Left ventricle myocardium superior (tissue), 1 donor: ENCODE measurements at regions not wholly inside any gene's neighbourhood (a gene's known extent, or its start where the extent isn't known, plus 50 kb on each side); places are given as distances from the start of the nearest gene placed in this dataset.

Source experiments
- ATAC-seq: fragments of 200-7000 bp; cut with Tn5 transposase; one replicate; pipeline ENCODE4 v1.9.1; 2020; ENCODE audit warnings: mild to moderate bottlenecking, moderate library complexity
- DNase-seq: peaks from one replicate; pipeline ENCODE4 v3.0.0-alpha.2; 2020
- intact Hi-C: fragments of 100-400 bp; cut with micrococcal nuclease; formaldehyde crosslinking; loops from one replicate; pipeline ENCODE4 v1.11.0; 2022
- donor health status: DM: no; HTN: yes; CAD: no; lungs with severe emphysema.

GRCh38 chr7:41275255-41275654 lies 427.6 kb downstream of the INHBA start:
- intact Hi-C loops = no loop called here
- no peak for DNase-seq
- no peak for ATAC-seq

DNA sequence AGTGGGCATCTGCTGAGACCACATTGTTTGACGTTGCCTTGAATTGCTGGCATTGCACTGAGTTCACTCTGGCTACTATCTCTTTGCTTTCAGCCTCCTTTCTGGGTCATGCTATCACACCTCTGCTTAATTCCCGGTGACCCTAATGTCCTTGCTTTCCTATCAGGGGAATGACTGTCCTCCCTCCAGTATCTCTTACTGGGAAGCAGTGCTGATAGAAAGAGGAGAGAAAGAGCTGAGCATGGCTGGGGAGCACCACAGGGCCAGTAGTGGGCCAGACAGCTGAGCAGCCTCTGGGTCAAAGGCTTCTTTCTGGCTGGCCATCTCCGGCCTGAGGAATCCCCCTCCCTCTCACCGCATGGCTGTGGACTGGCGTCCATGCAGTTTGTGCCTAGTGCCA lies 428.7 kb downstream of the INHBA start:
- DNase-seq = no peak
- intact Hi-C loops = no loop called here
- ATAC-seq = peak; percentile 71

DNA sequence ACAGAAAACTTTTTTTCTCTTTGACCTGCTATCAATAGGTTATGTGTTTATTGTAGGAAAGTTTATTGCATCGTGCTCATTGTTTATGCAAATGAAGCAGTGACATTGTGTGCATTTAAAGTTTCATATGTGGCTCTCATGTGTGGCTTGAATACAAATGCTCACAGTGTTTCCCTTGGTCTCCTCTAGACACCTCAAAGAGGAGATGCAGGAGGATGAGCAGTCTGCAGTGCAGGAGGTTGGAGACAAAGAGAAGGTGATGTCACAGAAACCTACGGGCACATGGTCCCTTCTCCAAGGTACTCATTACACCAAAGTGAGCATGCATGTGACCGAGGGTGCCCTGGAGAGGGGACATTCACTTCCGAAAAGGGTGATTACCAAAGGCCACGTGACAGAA lies 430.2 kb downstream of the INHBA start:
- DNase-seq (no peak), ATAC-seq (no peak)
- intact Hi-C loops = no loop called here

- ATAC-seq = no peak
- no peak for DNase-seq
- intact Hi-C loops = no loop called here
Measured at GRCh38 chr7:41268878-41269277, 434.0 kb downstream of the INHBA start.

GRCh38 chr7:41261080-41261479 lies 441.8 kb downstream of the INHBA start:
- intact Hi-C loops = no loop called here
- DNase-seq (no peak), ATAC-seq (no peak)

GRCh38 chr7:41257660-41258059 lies 445.2 kb downstream of the INHBA start:
- ATAC-seq = no peak
- intact Hi-C loops = no loop called here
- no peak for DNase-seq

GRCh38 chr7:41256186-41256945 lies 446.5 kb downstream of the INHBA start:
- ATAC-seq (no peak), DNase-seq (no peak)
- intact Hi-C loops = no loop called here

GRCh38 chr7:41255716-41256115 lies 447.2 kb downstream of the INHBA start:
- intact Hi-C loops = no loop called here

GRCh38 chr7:41255113-41255512 lies 447.8 kb downstream of the INHBA start:
- DNase-seq (no peak), ATAC-seq (no peak)
- intact Hi-C loops = no loop called here

More at GRCh38 chr7:41255716-41256115, 447.2 kb downstream of the INHBA start:
- no peak for DNase-seq
- ATAC-seq = no peak

GRCh38 chr7:41252957-41253356 lies 449.9 kb downstream of the INHBA start:
- DNase-seq = no peak
- ATAC-seq = no peak
- intact Hi-C loops = no loop called here

- DNase-seq (no peak), ATAC-seq (no peak)
- intact Hi-C loops = no loop called here
Measured at GRCh38 chr7:41252551-41252950, 450.3 kb downstream of the INHBA start.

- intact Hi-C loops = no loop called here
- ATAC-seq (no peak), DNase-seq (no peak)
Measured at GRCh38 chr7:41247143-41247865, 455.6 kb downstream of the INHBA start.

DNA sequence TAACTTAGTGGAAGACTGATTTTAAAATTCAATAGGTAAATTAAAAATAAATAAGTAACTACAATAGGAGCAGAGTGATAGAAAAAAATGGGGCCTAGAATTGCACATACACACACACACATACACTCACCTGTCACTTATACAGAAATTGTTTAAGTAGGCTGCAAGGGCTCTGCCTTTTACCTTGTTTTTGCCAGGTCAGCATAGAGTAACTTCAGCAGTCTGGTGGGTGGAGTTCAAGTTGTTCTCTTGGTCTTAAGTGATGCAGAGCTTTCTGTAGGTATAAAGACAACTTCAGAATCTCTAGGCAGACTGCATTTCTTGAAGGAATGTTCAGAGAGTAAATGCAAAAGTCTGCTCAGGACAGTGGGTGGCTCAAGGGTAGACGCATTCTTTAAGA lies 457.0 kb downstream of the INHBA start:
- DNase-seq = no peak
- ATAC-seq = no peak
- intact Hi-C loops = no loop called here

DNA sequence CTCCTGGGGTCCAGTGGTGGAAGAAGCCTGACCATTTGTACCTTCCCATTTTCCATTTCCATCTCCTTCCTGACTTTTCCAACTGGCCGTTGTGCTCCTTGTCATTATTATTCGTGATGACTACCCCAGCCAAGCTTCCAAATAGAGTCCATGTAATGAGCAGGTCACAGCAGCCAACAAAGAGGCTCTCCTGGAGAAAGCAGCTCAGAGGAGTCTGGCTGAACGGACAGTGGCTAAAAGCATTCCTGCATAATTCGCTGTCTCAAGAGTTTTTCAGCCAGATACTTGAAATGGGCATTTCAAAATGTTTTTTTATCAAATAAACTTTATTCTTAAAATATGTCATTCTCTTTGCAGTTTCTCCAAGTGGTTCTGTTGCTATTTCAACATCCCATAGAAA lies 458.6 kb downstream of the INHBA start:
- ATAC-seq = no peak
- no peak for DNase-seq
- intact Hi-C loops = no loop called here

- no peak for ATAC-seq
- DNase-seq = no peak
- intact Hi-C loops = no loop called here
Measured at GRCh38 chr7:41241641-41242040, 461.2 kb downstream of the INHBA start.

GRCh38 chr7:41239596-41239995 lies 463.3 kb downstream of the INHBA start:
- intact Hi-C loops = no loop called here
- no peak for DNase-seq
- ATAC-seq = no peak

DNA sequence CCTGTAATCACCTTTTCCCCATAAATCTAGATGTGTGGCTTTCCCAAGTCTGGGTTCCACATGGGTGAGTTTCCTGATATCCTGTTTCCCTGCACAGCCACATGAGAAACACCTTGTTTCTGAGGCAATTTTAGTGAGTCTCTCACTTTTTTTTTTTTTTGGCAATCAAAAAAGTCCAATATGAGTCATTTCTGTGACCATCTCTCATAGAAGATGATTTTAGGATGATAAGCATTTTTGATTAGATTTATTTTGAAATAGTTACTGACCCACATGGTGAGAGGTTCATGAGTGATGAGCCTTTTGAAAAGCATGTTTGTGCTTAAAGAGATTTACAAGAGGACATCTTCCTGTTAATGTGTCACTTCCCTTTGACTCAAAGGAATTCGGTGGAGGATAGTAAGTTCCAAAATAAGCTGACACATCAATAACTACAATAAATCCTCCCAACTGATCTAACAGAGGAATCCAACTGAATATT lies 464.0 kb downstream of the INHBA start:
- no peak for DNase-seq
- intact Hi-C loops = no loop called here
- no peak for ATAC-seq

GRCh38 chr7:41237956-41238355 lies 464.9 kb downstream of the INHBA start:
- no peak for DNase-seq
- no peak for ATAC-seq
- intact Hi-C loops = no loop called here

DNA sequence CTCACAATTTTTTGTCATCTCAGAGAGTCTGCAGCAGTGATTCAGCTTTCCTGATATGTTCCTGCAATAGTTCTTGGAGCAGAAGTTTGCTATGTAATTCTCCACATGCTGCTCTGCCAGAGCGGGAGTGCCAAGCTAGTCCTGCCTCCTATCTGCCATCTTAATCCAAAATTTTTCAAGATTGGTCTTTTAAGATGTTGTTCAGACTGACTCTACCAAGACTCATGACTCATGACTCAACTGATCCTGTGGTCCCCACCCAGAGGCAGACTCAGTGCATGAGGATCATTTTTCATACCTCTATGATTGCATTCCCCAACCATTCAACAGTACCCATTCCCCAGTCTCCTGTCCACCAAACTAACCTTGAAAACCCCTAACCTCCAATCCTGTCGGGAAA lies 470.8 kb downstream of the INHBA start:
- intact Hi-C loops = no loop called here
- no peak for ATAC-seq
- DNase-seq = no peak

- intact Hi-C loops = no loop called here
- ATAC-seq (no peak), DNase-seq (no peak)
Measured at GRCh38 chr7:41224063-41224763, 478.7 kb downstream of the INHBA start.
